EH (cell line): ENCODE measurements at regions not wholly inside any gene's neighbourhood (a gene's known extent, or its start where the extent isn't known, plus 50 kb on each side); places are given as distances from the start of the nearest gene placed in this dataset.
"Not testable (repeated sequence)": the region's sequence is repeated elsewhere in the genome, so short reads cannot be mapped to it uniquely, and the experiment has no call there.

ENCODE experiments used
- DNase-seq: peaks from one replicate; pipeline ENCODE4 v3.0.0-alpha.2; 2015; ENCODE audit warnings: low read depth

DNA sequence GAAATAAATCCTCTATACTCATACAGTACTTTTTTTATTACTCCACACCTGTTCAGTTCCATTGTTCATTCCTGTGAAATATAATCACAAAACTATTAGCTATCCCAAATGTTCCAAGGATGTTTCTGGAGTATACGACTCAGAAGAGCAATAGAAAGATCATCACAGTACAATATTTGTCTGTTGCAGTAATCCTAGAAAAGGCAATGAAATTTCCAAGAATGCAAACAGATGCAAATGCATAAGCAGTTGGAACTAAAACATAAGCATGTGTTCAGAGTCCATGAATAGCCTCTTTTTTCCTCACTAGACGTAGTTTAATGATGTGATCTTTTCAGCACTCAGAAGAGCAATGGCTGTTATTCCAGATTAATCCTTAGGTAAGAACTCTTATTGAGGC, 55.2 kb downstream of the RTL3 start:
- DNase-seq, result no peak

DNA sequence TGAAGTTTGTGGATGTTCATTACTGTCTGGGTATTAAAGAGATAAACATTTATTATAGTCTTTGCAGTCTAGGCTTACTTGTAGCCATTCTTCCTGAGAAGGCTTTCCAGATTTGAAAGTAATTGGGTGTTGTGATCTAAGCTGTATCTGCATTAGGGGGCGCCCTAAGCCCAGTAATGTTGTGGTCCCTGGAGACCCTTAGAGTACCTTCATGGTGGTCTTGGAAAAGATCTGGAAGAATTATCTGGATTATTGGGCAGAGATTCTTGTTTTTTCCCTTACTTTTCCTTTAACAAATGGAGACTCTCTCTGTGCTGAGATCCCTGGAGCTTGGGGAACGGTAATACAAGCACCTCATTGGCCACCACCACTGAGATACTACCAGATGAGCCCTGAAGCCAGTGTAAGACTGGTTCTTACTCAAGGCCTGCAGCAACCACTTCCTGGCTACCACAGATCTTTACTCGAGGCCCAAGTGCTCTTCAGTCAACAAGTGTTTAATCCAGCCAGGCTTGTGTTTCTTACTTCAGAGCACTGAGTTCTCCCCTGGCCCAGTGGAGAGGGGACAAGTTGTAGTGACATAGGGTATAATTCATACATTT, 63.1 kb downstream of the RTL3 start:
- DNase-seq, result peak; percentile 11

DNA sequence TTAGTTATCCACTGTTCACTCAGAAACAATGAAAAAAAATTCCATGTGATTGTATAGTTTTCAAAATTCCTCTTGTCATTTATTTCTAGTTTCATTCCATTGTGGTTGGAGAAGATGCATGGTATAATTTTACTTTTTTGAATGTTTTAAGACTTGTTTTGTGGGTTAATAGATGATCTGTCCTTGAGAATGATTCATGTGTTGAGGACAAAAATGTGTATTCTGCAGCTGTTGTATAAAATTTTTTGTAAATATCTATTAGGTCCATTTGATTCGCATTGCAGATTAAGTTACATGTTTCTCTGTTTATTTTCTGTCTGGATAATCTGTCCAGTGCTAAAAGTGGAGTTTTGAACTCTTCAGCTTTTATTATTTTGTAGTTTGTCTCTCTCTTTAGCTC, 65.4 kb downstream of the RTL3 start:
- DNase-seq, result no peak

DNA sequence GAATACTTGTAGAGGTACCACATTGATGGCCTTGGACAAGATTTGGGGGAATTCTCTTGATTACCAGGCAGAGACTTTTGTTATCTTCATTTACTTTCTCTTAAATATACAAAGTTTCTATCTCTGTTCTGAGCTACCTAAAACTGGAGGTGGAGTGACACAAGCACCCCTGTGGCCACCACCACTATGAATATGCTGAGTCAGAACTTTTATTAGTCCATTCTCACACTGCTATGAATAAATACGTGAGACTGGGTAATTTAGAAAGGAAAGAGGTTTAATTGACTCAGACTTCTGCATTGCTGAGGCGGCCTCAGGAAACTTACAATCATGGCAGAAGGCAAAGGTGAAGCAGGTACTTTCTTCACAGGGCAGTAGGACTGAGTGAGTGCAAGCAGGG, 67.1 kb downstream of the RTL3 start:
- DNase-seq, result no peak

DNA sequence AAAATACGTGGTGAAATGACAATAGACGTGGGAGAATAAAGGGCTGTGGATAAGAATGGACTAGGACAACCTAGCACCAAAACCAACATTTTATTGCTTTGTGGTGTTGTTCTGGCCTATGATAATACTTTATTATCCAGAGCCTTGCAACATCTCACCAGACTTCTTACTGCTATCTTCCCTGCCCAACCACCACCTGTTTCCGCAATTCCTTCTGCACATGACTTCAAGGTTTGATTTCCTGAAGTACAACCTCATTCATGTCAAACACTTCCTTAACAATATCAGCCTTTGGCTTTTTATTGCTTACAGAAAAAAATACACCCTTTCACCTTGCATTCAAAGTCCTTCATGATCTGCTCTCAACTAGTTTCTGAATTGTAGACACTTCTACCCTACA, 84.8 kb downstream of the RTL3 start:
- DNase-seq, result no peak

DNA sequence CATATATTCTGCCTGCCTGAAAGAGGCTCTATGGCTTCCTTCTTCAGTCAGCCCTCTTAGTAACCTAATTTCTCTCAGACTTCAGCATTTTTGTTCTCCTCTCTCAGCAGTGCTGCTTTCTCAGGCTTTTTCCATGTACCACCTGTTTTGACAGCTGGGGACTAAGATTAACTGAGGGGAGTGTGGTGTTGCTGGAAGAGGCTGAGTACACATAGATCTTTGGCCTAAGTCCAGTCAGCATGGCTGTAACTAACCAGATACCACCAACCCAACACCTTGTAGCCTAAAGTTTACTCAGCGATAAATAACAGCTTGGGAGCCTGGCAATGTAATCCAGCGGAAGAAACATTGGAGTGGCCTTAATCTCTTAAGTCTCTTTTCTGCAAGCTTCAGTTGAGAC, 85.5 kb downstream of the RTL3 start:
- no peak for DNase-seq

DNA sequence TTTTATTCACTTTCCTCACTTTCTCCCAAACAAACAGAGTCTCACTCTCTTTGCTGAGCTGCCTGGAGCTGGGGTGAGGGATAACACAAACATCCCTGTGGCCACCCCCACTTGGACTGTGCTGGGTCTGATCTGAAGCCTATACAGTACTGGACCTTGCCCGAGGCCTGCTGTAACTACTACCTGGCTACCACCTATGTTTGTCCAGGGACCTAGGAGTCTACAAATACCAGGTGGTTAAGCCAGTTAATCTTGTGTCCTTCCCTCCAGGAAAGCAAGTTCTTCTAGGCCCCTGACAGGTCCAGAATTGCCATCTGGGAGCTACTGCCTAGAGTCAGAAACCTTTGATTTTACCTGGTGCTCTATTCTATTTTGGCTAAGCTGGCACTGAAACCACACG, 87.3 kb downstream of the RTL3 start:
- DNase-seq, result no peak

DNA sequence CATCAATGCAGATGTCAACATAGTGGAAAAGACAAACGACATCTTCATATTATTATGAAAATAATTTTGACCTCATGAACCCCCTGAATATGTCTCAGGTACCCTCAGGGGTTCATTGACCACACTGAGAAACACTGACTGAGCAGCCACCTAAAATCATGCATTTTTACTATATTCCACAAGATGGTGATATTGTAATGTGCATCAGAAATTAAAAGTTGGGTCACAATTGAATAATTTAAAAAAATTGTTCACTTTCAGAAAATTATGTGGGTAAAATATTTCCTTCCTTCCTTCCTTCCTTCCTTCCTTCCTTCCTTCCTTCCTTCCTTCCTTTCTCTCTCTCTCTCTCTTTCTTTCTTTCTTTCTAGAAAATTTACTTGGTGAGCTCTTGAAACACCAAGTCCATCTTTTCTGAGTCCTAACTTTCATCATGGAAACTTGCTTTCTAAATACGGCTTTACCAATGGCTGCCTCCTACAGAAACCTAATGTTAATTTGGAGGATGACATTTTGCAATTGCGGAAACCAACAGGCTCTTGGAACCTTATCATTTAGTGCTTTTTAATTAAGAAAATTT, 103.6 kb downstream of the RTL3 start:
- DNase-seq, result peak; percentile 3

DNA sequence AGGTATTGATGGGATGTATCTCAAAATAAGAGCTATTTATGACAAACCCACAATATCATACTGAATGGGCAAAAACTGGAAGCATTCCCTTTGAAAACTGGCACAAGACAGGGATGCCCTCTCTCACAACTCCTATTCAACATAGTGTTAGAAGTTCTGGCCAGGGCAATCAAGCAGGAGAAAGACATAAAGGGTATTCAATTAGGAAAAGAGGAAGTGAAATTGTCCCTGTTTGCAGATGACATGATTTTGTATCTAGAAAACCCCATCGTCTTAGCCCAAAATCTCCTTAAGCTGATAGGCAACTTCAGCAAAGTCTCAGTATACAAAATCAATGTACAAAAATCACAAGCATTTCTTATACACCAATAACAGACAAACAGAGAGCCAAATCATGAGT, 106.5 kb downstream of the RTL3 start:
- DNase-seq, result not testable (repeated sequence)

DNA sequence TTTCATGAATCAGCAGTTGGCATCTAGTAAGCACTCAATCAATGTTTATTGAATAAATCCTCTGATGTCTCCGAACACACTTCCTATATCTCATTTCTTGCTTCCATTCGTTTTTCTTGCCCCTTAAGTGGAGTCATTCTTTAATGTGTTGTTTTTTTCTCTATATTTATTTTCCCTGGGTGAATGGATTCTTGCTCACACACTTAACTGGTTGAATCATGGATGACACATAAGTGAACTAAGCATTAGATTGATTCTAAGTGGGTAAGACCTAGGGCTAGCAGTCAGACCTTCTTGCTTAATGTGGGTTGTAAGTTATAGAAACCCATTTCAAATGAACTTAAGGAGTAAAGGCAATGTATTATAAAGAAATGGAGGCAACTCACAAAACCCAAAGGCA, 111.1 kb downstream of the RTL3 start:
- DNase-seq, result peak; percentile 51

DNA sequence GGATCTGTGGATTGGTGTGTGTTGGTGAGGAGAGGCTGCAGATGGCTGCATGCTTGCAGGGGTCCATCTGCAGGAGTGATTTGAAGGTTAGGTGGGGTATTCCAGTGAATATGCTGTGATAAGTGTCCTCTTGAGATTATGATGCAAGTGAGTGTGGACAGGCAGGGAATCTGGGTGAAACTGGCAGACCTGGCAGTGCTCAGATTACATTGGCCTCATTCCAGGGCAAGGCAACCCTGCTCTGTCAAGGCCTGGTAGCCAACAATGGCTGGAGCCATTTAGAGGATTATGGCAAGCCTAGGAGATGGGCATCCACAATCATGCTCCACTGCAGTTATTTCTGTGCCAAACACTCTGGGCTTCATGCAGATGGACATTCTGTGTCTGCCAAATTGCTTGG, 113.9 kb downstream of the RTL3 start:
- no peak for DNase-seq

DNA sequence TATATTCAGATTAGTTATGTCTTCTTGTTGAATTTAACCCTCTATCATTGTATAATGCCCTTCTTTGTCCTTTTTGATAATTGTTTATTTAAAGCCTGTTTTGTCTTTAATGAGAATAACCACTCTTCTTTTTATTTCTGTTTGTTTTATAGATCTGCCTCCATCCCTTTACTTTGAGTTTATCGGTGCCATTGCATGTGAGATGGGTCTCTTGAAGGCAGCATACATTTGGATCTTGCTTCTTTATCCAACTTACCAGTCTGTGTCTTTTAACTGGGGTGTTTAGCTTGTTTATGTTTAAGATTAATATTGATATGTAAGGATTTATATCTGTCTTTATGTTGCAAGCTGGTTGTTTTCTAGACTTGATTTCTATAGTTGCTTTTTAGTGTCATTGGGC, 115.8 kb downstream of the RTL3 start:
- DNase-seq, result no peak

DNA sequence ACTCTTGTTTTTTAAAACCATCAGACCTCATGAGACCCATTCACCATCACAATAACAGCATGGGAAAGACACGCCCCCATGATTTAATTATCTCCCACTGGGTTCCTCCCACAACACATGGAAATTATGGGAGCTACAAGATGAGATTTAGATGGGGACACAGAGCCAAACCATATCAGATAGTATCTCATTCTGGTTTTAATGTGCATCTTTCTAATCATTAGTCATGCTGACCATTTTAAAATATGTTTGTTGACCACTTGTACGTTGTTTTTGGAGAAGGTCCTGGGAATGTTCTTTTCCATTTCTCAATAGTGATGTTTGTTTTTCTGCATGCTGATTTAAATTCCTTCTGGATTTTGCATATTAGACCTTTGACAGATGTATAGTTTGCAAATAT, 119.0 kb downstream of the RTL3 start:
- peak; percentile 50 for DNase-seq

DNA sequence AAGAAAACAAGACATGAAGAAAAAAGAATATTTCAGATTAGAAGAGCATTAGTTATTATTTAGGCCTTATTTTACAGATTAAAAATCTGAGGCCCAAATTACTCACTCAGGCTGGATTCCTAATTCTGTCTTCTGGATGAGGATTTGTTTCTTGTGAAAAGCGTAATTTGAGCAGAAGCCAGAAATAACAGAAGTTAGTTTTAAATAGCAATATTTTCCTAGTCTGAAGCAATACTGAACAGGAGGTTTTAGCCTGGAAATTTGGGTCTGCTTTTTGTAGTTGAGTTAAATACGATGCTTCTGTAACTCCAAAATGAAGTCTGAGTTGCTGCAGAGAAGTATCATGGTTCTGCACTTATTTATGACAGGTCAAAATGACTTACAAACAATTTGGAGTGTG, 124.9 kb downstream of the RTL3 start:
- no peak for DNase-seq

DNA sequence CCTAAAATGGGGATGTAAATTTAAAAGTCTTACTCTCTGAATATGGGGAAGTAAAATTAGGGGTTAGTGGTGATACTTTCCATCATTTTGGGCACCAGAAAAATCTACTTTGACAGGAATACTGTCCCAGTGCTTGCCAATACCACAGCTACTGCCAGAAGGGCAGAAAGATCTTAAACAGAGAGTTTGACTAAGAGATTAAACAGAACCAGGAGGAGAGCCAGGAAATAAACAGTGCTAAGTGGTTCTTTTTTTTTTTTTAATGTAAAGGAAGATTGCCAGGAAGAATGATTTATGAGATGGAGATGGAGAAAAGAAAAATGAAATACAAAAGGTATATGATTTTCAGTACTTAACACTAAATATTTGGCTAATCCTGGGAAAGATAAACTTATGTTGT, 126.8 kb downstream of the RTL3 start:
- no peak for DNase-seq

DNA sequence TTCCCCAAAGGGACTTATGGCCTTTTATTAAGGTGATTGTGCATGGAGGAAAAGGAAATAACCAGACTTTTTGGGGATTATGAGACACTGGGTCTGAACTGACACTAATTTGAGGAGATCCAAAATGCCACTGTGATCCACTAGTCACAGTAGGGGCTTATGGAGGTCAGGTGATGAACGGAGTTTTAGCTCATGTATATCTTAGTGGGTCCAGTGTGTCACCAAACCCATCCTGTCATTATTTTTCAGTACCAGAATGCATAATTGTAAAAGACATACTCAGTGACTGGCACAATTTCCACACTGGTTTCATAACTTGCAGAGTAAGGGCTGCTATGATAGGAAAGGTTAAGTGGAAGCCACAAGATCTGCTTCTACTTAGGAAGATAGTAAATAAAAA, 131.3 kb downstream of the RTL3 start:
- no peak for DNase-seq

DNA sequence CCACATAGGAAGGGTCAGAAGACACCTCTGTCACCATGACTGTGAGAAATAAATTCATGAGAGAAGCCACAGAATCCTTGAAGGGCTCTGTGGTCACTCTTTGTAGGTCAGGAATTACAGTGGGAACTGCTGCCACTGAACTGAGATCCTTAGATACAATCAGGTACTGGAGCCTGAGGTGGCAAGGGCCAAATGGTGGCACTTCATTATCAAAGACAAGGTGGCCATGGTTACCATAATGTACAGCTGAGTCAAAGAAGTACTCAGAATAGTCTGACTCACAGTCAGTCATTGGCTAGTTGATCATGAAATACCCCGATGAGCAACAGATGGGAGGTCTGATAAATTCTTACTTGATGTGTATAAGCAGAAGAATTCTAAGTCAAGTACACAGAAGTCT, 131.9 kb downstream of the RTL3 start:
- DNase-seq, result peak; percentile 50

DNA sequence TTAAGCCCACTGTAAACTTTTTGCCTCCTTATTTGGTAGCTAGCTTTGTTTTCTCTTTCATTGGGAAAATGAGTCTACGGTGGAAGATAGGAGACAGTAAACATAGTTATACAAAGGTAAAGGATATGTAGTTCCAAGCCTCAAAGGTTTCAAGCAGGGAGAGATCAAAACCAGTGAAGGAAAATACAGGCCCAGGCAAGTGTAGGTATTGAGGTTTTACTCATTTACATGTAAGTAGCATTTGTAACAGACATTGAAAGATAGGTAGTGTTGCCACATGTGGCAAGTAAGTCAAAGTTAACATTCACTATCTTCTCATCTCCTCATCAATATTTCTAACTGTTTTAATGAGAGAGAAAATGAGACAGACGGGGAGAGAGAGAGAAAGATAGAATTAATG, 136.5 kb downstream of the RTL3 start:
- DNase-seq, result no peak

DNA sequence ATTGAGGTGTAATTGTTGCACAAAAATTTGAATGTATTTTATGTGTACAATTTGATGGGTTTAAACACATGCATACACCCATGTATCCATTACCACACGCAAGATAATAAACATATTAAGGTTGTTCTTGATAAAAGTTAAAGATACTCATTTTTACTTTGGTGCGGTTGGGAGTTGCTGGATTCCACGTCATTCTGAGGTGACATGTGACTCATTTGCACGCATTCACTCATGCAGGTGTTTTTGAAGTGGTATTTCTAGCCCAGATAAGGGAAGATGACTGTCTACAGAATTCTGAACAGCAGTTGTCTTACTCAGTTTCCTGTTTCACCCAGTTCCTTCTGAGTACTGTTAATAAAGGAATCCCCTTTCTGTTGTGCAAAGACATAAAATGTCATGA, 142.0 kb downstream of the RTL3 start:
- DNase-seq, result no peak

DNA sequence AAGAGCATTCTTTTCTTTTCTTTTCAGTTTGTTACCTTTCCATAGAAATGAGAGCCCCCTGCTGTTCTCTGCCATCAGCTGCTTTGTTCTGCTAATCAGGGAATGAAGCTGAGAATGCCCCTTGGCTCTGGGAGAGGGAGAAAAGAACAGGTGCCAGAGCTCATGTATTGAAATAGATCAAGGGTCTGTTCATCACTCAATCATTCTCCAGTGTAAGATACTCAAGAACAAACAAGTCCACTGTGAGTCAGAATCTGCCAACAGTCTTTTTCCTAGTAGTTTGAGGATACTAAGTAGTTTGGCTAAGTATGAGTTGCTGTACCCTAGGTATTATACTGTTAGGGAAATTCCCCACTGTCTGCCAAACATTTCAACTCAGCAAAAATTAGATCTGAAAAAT, 144.3 kb downstream of the RTL3 start:
- no peak for DNase-seq

DNA sequence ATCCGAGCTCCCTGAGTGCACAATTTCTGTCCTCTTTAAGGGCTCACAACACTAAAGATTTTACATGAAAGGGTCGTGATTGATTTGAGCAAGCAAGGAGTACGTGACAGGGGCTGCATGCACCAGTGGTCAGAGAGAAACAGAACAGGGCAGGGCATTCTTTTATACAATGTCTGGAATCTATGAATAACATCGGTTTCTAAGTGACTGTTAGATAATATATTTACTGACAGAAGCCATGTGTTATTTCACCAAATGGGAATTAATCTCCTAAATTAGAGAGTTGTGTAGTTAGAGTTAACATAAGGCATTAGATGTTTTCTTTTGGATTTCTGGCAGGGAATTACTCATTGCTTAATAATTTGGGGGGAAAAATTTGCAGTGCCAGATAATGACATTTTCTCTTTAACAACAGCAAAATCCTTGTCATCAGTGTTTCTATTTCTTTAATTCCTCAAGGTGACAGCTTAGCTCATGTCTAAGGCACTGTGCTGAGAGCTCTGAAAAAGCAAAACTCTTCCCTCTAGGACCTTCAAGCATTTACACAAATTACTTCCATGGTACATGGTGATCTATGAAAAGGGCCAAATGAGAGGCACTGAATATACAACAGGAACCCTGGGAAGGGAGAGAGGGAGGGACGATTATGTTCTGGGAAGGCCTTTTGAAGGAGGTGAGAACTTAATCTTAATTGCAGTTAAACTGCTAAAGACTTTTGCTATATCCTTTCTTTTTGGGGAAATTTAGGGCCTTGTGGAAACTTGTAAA, 145.0 kb downstream of the RTL3 start:
- peak; percentile 29 for DNase-seq

DNA sequence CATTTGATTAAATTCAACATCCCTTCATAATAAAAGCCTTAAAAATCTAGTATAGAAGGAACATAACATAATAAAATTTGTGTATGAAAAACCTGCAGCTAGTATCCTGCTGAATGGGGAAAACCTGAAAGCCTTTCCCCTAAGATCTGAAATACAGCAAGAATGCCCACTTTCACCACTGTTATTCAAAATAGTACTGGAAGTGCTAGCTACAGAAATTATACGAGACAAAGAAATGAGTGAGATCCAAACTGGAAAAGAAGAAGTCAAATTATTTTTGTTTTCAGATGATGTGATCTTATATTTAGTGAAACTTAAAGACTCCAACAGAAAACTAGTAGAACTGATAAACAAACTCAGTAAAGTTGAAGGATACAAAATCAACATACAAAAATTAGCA, 152.9 kb downstream of the RTL3 start:
- no peak for DNase-seq

DNA sequence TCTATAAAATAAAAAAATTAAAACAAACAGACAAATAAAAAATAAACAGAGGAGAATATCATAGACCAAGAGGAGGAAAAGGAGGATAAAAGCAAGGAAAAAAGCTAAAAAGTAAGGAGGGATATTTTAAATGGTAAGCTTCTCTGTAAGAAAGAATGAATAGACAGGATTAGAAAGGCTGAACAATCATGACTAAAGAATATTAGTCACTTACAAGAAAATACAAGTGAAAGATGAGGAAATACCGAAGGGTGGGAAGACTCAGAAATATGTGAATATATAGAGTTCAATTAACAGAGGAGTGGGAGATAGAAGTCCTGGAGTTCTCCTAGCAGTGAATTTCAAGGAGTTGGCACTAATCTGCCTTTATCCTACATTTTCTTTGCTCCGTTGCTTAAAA, 162.6 kb downstream of the RTL3 start:
- no peak for DNase-seq

DNA sequence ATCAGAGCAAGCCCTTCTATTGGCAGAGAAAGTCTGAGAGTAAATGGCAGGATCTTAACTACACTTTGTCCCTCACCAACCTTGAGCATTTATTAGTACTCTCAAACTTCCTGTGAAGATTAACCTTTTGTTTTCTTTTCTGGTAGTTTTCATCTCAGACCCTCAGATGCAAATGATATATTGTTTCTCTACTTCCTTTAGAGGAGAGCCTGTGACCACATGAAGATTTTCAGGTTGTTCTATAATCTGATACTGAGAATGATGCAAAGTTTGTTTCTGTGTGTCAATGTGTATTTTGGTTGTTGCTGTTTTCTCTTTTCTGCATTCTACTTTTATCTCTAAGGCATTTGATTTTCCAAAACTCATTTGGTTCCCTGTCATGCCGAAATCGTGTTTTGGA, 165.8 kb upstream of the CYSLTR1 start:
- DNase-seq, result no peak
